Suprapubic skin (tissue), 4 donors: ENCODE measurements at regions not wholly inside any gene's neighbourhood (a gene's known extent, or its start where the extent isn't known, plus 50 kb on each side); places are given as distances from the start of the nearest gene placed in this dataset.

Source experiments
- DNase-seq, 2 donors: peaks; one replicate each; pipeline ENCODE4 v3.0.0-alpha.2; 2019; ENCODE audit warnings: low spot score in 2 of 2
- H3K27ac ChIP-seq: fragments of 200-600 bp; sonication (generic); one replicate; pipeline ENCODE4 v1.5.1; 2019
- H3K27me3 ChIP-seq: fragments of 200-600 bp; sonication (generic); one replicate; pipeline ENCODE4 v1.5.1; 2019
- H3K36me3 ChIP-seq: fragments of 200-600 bp; sonication (generic); one replicate; pipeline ENCODE4 v1.5.1; 2019
- H3K4me1 ChIP-seq: fragments of 200-600 bp; sonication (generic); one replicate; pipeline ENCODE4 v1.5.1; 2019
- H3K4me3 ChIP-seq: fragments of 200-600 bp; sonication (generic); one replicate; pipeline ENCODE4 v1.5.1; 2019; ENCODE audit warnings: mild to moderate bottlenecking
- H3K9me3 ChIP-seq: fragments of 200-600 bp; sonication (generic); one replicate; pipeline ENCODE4 v1.5.1; 2019
- CTCF ChIP-seq, 2 donors: fragments of 200-600 bp in 1 of 2; fragments of 450-650 bp in 1 of 2; sonication (generic) in 1 of 2; IDR thresholded peaks; one replicate each; pipeline ENCODE4 v1.5.1; 2016 to 2019; ENCODE audit warnings: antibody characterized with exemption in 2 of 2, mild to moderate bottlenecking in 1 of 2, moderate library complexity in 1 of 2
- EP300 ChIP-seq: sonication (generic); formaldehyde crosslinking; IDR thresholded peaks from one replicate; pipeline ENCODE4 v1.6.1; 2017; ENCODE audit warnings: antibody characterized with exemption
- POLR2A ChIP-seq, 2 donors: fragments of 450-650 bp; IDR thresholded peaks; one replicate each; pipeline ENCODE4 v1.6.1; 2017; ENCODE audit warnings: antibody characterized with exemption in 2 of 2, mild to moderate bottlenecking in 2 of 2, moderate library complexity in 2 of 2
- POLR2AphosphoS5 ChIP-seq, 3 donors: sonication (generic); formaldehyde crosslinking; IDR thresholded peaks; one replicate each; pipeline ENCODE4 v1.6.1; 2017; ENCODE audit warnings: antibody characterized with exemption in 3 of 3
- WGBS: methylation state at CpG from one replicate; pipeline ENCODE4 v1.1.5; 2018; 5-methylcytosine and 5-hydroxymethylcytosine counted together

GRCh38 chr22:48181263-48181955 is 1419.0 kb downstream of the TBC1D22A start:
- H3K27ac ChIP-seq, result no peak overlapping the region
- H3K4me3 ChIP-seq, result no peak overlapping the region
- no peaks in the 10 kb centered on the region for H3K4me1 ChIP-seq
- no peaks in the 10 kb centered on the region for H3K9me3 ChIP-seq
- DNase-seq, result no peak
- H3K27me3 ChIP-seq, result peaks cover 5% of the 10 kb centered on the region
- no peak for TF ChIP-seq EP300
- TF ChIP-seq POLR2A (IDR thresholded peaks at IDR 0.05), result no peak
- TF ChIP-seq POLR2AphosphoS5 (IDR thresholded peaks at IDR 0.05), result no peak
- TF ChIP-seq CTCF (IDR thresholded peaks at IDR 0.05), result no peak
- 72% methylated on average over 18 of the region's 18 CpGs for WGBS
- no peaks in the 10 kb centered on the region for H3K36me3 ChIP-seq

GRCh38 chr22:48180631-48181030 is 1418.2 kb downstream of the TBC1D22A start:
- Histone ChIP-seq H3K27ac (no peak overlapping the region), H3K9me3 (no peaks in the 10 kb centered on the region), H3K27me3 (peaks cover 5% of the 10 kb centered on the region), H3K4me3 (no peak overlapping the region), H3K36me3 (no peaks in the 10 kb centered on the region), H3K4me1 (no peaks in the 10 kb centered on the region)
- TF ChIP-seq POLR2AphosphoS5 (IDR thresholded peaks at IDR 0.05), result no peak
- TF ChIP-seq POLR2A (IDR thresholded peaks at IDR 0.05), result no peak
- DNase-seq, result no peak
- 68% methylated on average over 4 of the region's 4 CpGs for WGBS

GRCh38 chr22:48179571-48180546 is 1417.4 kb downstream of the TBC1D22A start:
- no peak overlapping the region for H3K27ac ChIP-seq
- H3K9me3 ChIP-seq, result no peaks in the 10 kb centered on the region
- H3K27me3 ChIP-seq, result peaks cover 5% of the 10 kb centered on the region
- H3K4me3 ChIP-seq, result no peak overlapping the region
- no peaks in the 10 kb centered on the region for H3K36me3 ChIP-seq
- no peaks in the 10 kb centered on the region for H3K4me1 ChIP-seq
- WGBS, result 78% methylated on average over 12 of the region's 15 CpGs
- no peak for TF ChIP-seq CTCF (IDR thresholded peaks at IDR 0.05)
- TF ChIP-seq POLR2A (IDR thresholded peaks at IDR 0.05), result no peak
- TF ChIP-seq POLR2AphosphoS5 (IDR thresholded peaks at IDR 0.05), result no peak
- TF ChIP-seq EP300, result no peak
- DNase-seq, result no peak

GRCh38 chr22:48178536-48178935 is 1416.1 kb downstream of the TBC1D22A start:
- peaks cover 4% of the 10 kb centered on the region for H3K4me1 ChIP-seq
- no peak for DNase-seq

GRCh38 chr22:48177631-48178030 is 1415.2 kb downstream of the TBC1D22A start:
- TF ChIP-seq CTCF (IDR thresholded peaks at IDR 0.05) (no peak), EP300 (no peak), POLR2AphosphoS5 (IDR thresholded peaks at IDR 0.05) (no peak), POLR2A (IDR thresholded peaks at IDR 0.05) (no peak)
- H3K9me3 ChIP-seq, result no peaks in the 10 kb centered on the region
- no peak overlapping the region for H3K4me3 ChIP-seq
- DNase-seq, result no peak
- no peak overlapping the region for H3K27ac ChIP-seq
- 89% methylated on average over 5 of the region's 5 CpGs for WGBS
- H3K27me3 ChIP-seq, result peaks cover 8% of the 10 kb centered on the region
- no peaks in the 10 kb centered on the region for H3K36me3 ChIP-seq
- peaks cover 9% of the 10 kb centered on the region for H3K4me1 ChIP-seq

More at GRCh38 chr22:48178536-48178935, 1416.1 kb downstream of the TBC1D22A start:
- 96% methylated on average over 4 of the region's 7 CpGs for WGBS
- no peaks in the 10 kb centered on the region for H3K9me3 ChIP-seq
- H3K4me3 ChIP-seq, result no peak overlapping the region
- H3K27ac ChIP-seq, result no peak overlapping the region
- H3K36me3 ChIP-seq, result no peaks in the 10 kb centered on the region
- peaks cover 7% of the 10 kb centered on the region for H3K27me3 ChIP-seq
- TF ChIP-seq POLR2A (IDR thresholded peaks at IDR 0.05) (no peak), CTCF (IDR thresholded peaks at IDR 0.05) (no peak), POLR2AphosphoS5 (IDR thresholded peaks at IDR 0.05) (no peak), EP300 (no peak)
